ENCODE measurements at regions not wholly inside any gene's neighbourhood (a gene's known extent, or its start where the extent isn't known, plus 50 kb on each side); places are given as distances from the start of the nearest gene placed in this dataset.
"Not testable (repeated sequence)": the region's sequence is repeated elsewhere in the genome, so short reads cannot be mapped to it uniquely, and the experiment has no call there.

DNA sequence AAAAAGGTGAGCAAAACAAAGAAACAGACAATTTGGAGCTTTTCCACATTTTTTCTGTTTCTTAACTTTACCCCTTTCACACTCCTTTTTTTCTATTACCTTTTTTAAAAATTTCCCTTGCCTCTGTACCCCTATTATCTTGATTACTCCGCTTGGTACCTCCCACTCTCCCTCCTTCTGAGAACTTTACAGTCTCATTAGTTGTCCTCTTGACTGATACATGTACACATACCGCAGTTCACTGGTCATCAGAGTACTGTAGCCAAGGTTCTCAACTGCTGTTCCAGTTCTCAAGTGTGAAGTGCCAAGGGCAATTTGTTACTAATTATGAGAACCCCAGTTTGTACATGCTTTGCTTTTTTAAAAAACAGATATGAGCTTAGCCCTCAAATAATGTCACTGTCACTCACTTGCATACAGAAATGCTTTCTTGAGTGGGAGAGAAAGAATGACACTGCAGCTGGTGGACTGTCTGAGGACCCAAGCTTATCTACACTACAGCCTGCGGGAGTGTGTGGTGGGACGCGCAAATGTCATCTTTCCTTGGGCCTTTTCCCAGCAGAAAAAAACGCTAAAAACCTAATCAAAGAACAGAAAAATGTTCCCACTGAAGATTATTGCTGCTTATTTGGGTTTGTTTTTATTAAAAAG lies 160.8 kb downstream of the DISP1 start:
- peak; percentile 50 for DNase-seq
- Histone ChIP-seq H3K27ac (ENCODE audit: low read length, poor library complexity, severe bottlenecking) (no peak overlapping the region), H3K79me1 (replicated peaks; ENCODE audit: low read length, poor library complexity, severe bottlenecking) (peaks cover 3% of the 10 kb centered on the region), H3K4ac (ENCODE audit: low read depth in 1 of 2, low read length in 2 of 2) (no peak overlapping the region), H3K9me3 (ENCODE audit: control insufficient read depth, low read length) (no peaks in the 10 kb centered on the region), H3K27me3 (ENCODE audit: control insufficient read depth in 1 of 2, insufficient read depth in 1 of 2, low read length in 2 of 2) (no peaks in the 10 kb centered on the region), H3K4me3 (ENCODE audit: insufficient read depth in 1 of 2, low read depth in 1 of 2, low read length in 2 of 2) (no peak overlapping the region), H4K91ac (ENCODE audit: low read length) (no peak overlapping the region), H2AFZ (ENCODE audit: low read depth, low read length) (no peak overlapping the region), H3K36me3 (ENCODE audit: control insufficient read depth in 1 of 2, insufficient read depth in 2 of 2, low read depth in 1 of 2, low read length in 2 of 2) (no peaks in the 10 kb centered on the region), H3K14ac (ENCODE audit: low read length in 2 of 2) (no peak overlapping the region), H2BK120ac (ENCODE audit: low read depth, low read length) (no peak overlapping the region), H2BK5ac (ENCODE audit: low read depth, low read length, poor library complexity, severe bottlenecking) (no peak overlapping the region), H3K4me1 (ENCODE audit: control insufficient read depth, insufficient read depth, low read depth, low read length) (peaks cover 9% of the 10 kb centered on the region), H4K8ac (ENCODE audit: low read length) (no peak overlapping the region), H3K4me2 (ENCODE audit: low read length, poor library complexity, severe bottlenecking) (no peak overlapping the region), H3K18ac (ENCODE audit: low read depth in 1 of 2, low read length in 2 of 2) (no peak overlapping the region), H2AK5ac (ENCODE audit: low read length, severe bottlenecking) (no peak overlapping the region), H2BK15ac (ENCODE audit: low read depth, poor library complexity, severe bottlenecking) (no peak overlapping the region), H2BK12ac (ENCODE audit: low read length in 2 of 2) (no peak overlapping the region), H3K9ac (ENCODE audit: low read length) (no peak overlapping the region), H3K23ac (ENCODE audit: low read length in 2 of 2) (no peak overlapping the region)
- 42% methylated on average over 5 of the region's 6 CpGs for WGBS

DNA sequence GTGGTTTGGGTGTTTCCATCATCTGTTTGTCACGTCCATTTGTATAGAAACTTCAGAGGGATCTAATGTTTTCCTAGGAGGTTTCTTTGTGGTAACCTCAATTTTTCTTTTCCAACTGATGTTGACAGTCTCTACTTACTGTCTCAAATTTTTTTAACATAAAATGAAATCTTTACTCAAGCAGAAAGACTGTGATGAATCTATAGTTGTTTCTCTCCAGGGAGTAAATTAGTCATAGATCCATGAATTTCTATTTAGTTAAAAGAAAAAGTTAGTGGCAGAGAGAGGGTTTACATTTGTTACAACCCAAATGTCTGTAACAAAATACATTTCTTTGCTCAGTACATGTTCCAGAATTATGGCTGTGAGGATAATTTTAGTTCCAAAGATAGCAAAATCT lies 161.6 kb downstream of the DISP1 start:
- H3K27me3 ChIP-seq (ENCODE audit: control insufficient read depth in 1 of 2, insufficient read depth in 1 of 2, low read length in 2 of 2), result no peaks in the 10 kb centered on the region
- no peaks in the 10 kb centered on the region for H3K36me3 ChIP-seq (ENCODE audit: control insufficient read depth in 1 of 2, insufficient read depth in 2 of 2, low read depth in 1 of 2, low read length in 2 of 2)
- H3K4me1 ChIP-seq (ENCODE audit: control insufficient read depth, insufficient read depth, low read depth, low read length), result peaks cover 9% of the 10 kb centered on the region
- no peak overlapping the region for H4K8ac ChIP-seq (ENCODE audit: low read length)
- WGBS, result no CpG with 5 or more reads among the region's 1 CpG
- no peak overlapping the region for H2BK15ac ChIP-seq (ENCODE audit: low read depth, poor library complexity, severe bottlenecking)
- DNase-seq, result no peak
- no peak overlapping the region for H3K4me3 ChIP-seq (ENCODE audit: insufficient read depth in 1 of 2, low read depth in 1 of 2, low read length in 2 of 2)
- H3K9me3 ChIP-seq (ENCODE audit: control insufficient read depth, low read length), result no peaks in the 10 kb centered on the region
- H2BK12ac ChIP-seq (ENCODE audit: low read length in 2 of 2), result no peak overlapping the region
- H2BK120ac ChIP-seq (ENCODE audit: low read depth, low read length), result no peak overlapping the region
- no peak overlapping the region for H3K4ac ChIP-seq (ENCODE audit: low read depth in 1 of 2, low read length in 2 of 2)
- H2AFZ ChIP-seq (ENCODE audit: low read depth, low read length), result no peak overlapping the region
- H2AK5ac ChIP-seq (ENCODE audit: low read length, severe bottlenecking), result no peak overlapping the region
- H3K9ac ChIP-seq (ENCODE audit: low read length), result peak overlapping the region; percentile 6
- no peak overlapping the region for H3K27ac ChIP-seq (ENCODE audit: low read length, poor library complexity, severe bottlenecking)
- H3K79me1 ChIP-seq (replicated peaks; ENCODE audit: low read length, poor library complexity, severe bottlenecking), result peaks cover 3% of the 10 kb centered on the region
- no peak overlapping the region for H3K14ac ChIP-seq (ENCODE audit: low read length in 2 of 2)
- no peak overlapping the region for H3K23ac ChIP-seq (ENCODE audit: low read length in 2 of 2)
- H2BK5ac ChIP-seq (ENCODE audit: low read depth, low read length, poor library complexity, severe bottlenecking), result no peak overlapping the region
- no peak overlapping the region for H4K91ac ChIP-seq (ENCODE audit: low read length)
- H3K18ac ChIP-seq (ENCODE audit: low read depth in 1 of 2, low read length in 2 of 2), result no peak overlapping the region
- H3K4me2 ChIP-seq (ENCODE audit: low read length, poor library complexity, severe bottlenecking), result no peak overlapping the region

DNA sequence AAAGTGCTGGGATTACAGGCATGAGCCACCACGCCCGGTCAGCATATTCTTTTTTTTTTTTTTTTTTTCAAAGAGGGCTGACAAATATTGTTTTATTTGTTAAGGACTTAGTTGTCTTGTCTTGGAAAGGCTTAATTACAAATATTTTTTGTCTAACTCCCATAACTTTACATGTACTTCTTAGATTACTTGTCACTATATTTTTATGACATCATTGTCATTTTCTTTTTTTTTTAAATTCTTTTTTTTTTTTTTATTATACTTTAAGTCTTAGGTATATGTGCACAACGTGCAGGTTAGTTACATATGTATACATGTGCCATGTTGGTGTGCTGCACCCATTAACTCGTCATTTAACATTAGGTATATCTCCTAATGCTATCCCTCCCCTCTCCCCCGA lies 162.5 kb downstream of the DISP1 start:
- WGBS, result no CpG with 5 or more reads among the region's 5 CpGs

DNA sequence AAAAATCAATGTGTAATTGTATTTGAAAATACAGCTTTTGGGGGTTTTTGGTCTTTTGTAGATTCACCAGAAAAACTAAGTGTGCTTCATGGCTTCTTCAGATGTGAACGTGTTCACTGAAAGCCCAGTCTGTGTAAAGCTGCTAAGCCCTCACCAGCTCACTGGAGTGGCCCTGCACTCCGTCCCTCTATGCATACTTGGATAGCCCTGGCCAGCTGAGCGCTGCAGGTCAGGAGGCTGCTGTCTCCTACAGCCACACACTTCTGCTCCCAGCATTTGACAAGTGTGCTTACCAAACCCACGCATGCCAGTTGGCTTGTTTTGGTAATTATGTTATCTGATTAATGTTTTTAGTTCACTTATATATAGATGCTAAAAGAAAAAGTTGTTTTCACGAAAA lies 163.5 kb downstream of the TLR5 start:
- Histone ChIP-seq H2AK5ac (ENCODE audit: low read length, severe bottlenecking) (no peak overlapping the region), H3K27ac (ENCODE audit: low read length, poor library complexity, severe bottlenecking) (no peak overlapping the region), H4K91ac (ENCODE audit: low read length) (no peak overlapping the region), H3K79me1 (replicated peaks; ENCODE audit: low read length, poor library complexity, severe bottlenecking) (peaks cover 3% of the 10 kb centered on the region), H3K4ac (ENCODE audit: low read depth in 1 of 2, low read length in 2 of 2) (no peak overlapping the region), H3K14ac (ENCODE audit: low read length in 2 of 2) (no peak overlapping the region), H3K4me2 (ENCODE audit: low read length, poor library complexity, severe bottlenecking) (no peak overlapping the region), H3K23ac (ENCODE audit: low read length in 2 of 2) (no peak overlapping the region), H3K4me3 (ENCODE audit: insufficient read depth in 1 of 2, low read depth in 1 of 2, low read length in 2 of 2) (no peak overlapping the region), H2BK120ac (ENCODE audit: low read depth, low read length) (no peak overlapping the region), H2BK5ac (ENCODE audit: low read depth, low read length, poor library complexity, severe bottlenecking) (no peak overlapping the region), H4K8ac (ENCODE audit: low read length) (no peak overlapping the region), H3K36me3 (ENCODE audit: control insufficient read depth in 1 of 2, insufficient read depth in 2 of 2, low read depth in 1 of 2, low read length in 2 of 2) (no peaks in the 10 kb centered on the region), H3K9me3 (ENCODE audit: control insufficient read depth, low read length) (no peaks in the 10 kb centered on the region), H3K27me3 (ENCODE audit: control insufficient read depth in 1 of 2, insufficient read depth in 1 of 2, low read length in 2 of 2) (no peaks in the 10 kb centered on the region), H3K18ac (ENCODE audit: low read depth in 1 of 2, low read length in 2 of 2) (no peak overlapping the region), H3K9ac (ENCODE audit: low read length) (no peak overlapping the region), H3K4me1 (ENCODE audit: control insufficient read depth, insufficient read depth, low read depth, low read length) (peaks cover 9% of the 10 kb centered on the region), H2BK15ac (ENCODE audit: low read depth, poor library complexity, severe bottlenecking) (no peak overlapping the region), H2AFZ (ENCODE audit: low read depth, low read length) (no peak overlapping the region), H2BK12ac (ENCODE audit: low read length in 2 of 2) (no peak overlapping the region)
- WGBS, result 86% methylated on average over 3 of the region's 5 CpGs
- no peak for DNase-seq

More for the DNA sequence above, 162.5 kb downstream of the DISP1 start:
- H3K4ac ChIP-seq (ENCODE audit: low read depth in 1 of 2, low read length in 2 of 2); H4K8ac ChIP-seq (ENCODE audit: low read length); H2BK12ac ChIP-seq (ENCODE audit: low read length in 2 of 2); H3K79me1 ChIP-seq (replicated peaks; ENCODE audit: low read length, poor library complexity, severe bottlenecking); H3K27ac ChIP-seq (ENCODE audit: low read length, poor library complexity, severe bottlenecking); DNase-seq; H3K23ac ChIP-seq (ENCODE audit: low read length in 2 of 2); H3K9ac ChIP-seq (ENCODE audit: low read length); H2BK5ac ChIP-seq (ENCODE audit: low read depth, low read length, poor library complexity, severe bottlenecking); H2BK120ac ChIP-seq (ENCODE audit: low read depth, low read length); H2BK15ac ChIP-seq (ENCODE audit: low read depth, poor library complexity, severe bottlenecking); H4K91ac ChIP-seq (ENCODE audit: low read length); H3K4me3 ChIP-seq (ENCODE audit: insufficient read depth in 1 of 2, low read depth in 1 of 2, low read length in 2 of 2); H3K9me3 ChIP-seq (ENCODE audit: control insufficient read depth, low read length); H2AK5ac ChIP-seq (ENCODE audit: low read length, severe bottlenecking); H2AFZ ChIP-seq (ENCODE audit: low read depth, low read length); H3K4me2 ChIP-seq (ENCODE audit: low read length, poor library complexity, severe bottlenecking); H3K36me3 ChIP-seq (ENCODE audit: control insufficient read depth in 1 of 2, insufficient read depth in 2 of 2, low read depth in 1 of 2, low read length in 2 of 2); H3K27me3 ChIP-seq (ENCODE audit: control insufficient read depth in 1 of 2, insufficient read depth in 1 of 2, low read length in 2 of 2); H3K4me1 ChIP-seq (ENCODE audit: control insufficient read depth, insufficient read depth, low read depth, low read length); H3K18ac ChIP-seq (ENCODE audit: low read depth in 1 of 2, low read length in 2 of 2); H3K14ac ChIP-seq (ENCODE audit: low read length in 2 of 2): not testable (repeated sequence)

All from mesenchymal stem cell (in vitro differentiated cells and primary cell).